K562 (cell line): ENCODE measurements at regions not wholly inside any gene's neighbourhood (a gene's known extent, or its start where the extent isn't known, plus 50 kb on each side); places are given as distances from the start of the nearest gene placed in this dataset.

Source experiments
- E2F5 ChIP-seq: sonication (generic); formaldehyde crosslinking; IDR thresholded peaks from 2 replicates; pipeline ENCODE4 v1.8.0; 2022; ENCODE audit warnings: mild to moderate bottlenecking, missing genetic modification reagents
- FOSL1 ChIP-seq: fragments of 200-800 bp; sonication (Bioruptor generic); conservative IDR thresholded peaks from 2 replicates; pipeline ENCODE4 v1.6.1; 2016; ENCODE audit warnings: missing genetic modification characterization, missing compliant biosample characterization
- FUS ChIP-seq: fragments of 200-400 bp; formaldehyde crosslinking; optimal IDR thresholded peaks from 2 replicates; pipeline ENCODE3; 2017; ENCODE audit warnings: low read depth, low read length
- HDGF ChIP-seq: fragments of 450-650 bp; IDR thresholded peaks from 2 replicates; pipeline ENCODE4 v1.6.1; 2016
- ID3 ChIP-seq, 2 experiments: fragments of 250-450 bp in 1 of 2; fragments of 450-650 bp in 1 of 2; sonication (Bioruptor Pico) in 1 of 2; IDR thresholded peaks; 2 replicates each; pipeline versions ENCODE4 v1.6.1 to v1.8.0; 2016 to 2021; ENCODE audit warnings: mild to moderate bottlenecking in 2 of 2, moderate library complexity in 2 of 2, missing compliant biosample characterization in 1 of 2, missing genetic modification characterization in 1 of 2
- L3MBTL2 ChIP-seq: fragments of 450-650 bp; IDR thresholded peaks from 2 replicates; pipeline ENCODE4 v1.6.1; 2016; ENCODE audit warnings: mild to moderate bottlenecking, moderate library complexity
- SETDB1 ChIP-seq: IDR thresholded peaks from one replicate; pipeline ENCODE4 v1.6.1; 2012; ENCODE audit warnings: low read length, control low read depth, inconsistent platforms
- TF ChIP-seq, protein P1 (sequence below): fragments of 450-650 bp; formaldehyde crosslinking; IDR thresholded peaks from 2 replicates; pipeline ENCODE4 v1.4.0; 2020; ENCODE audit warnings: mild to moderate bottlenecking, moderate library complexity

GRCh38 chr5:168056499-168057182, 234.8 kb upstream of the WWC1 start (continued):
- TF ChIP-seq HDGF (no peak), E2F5 (CRISPR knock-in tag) (no peak), FUS (no peak), FOSL1 (no peak), ID3 (CRISPR knock-in tag; IDR thresholded peaks at IDR 0.05) (no peak), ID3 (tag; IDR thresholded peaks at IDR 0.05) (no peak), SETDB1 (no peak), L3MBTL2 (no peak)
- TF ChIP-seq, protein P1, sequence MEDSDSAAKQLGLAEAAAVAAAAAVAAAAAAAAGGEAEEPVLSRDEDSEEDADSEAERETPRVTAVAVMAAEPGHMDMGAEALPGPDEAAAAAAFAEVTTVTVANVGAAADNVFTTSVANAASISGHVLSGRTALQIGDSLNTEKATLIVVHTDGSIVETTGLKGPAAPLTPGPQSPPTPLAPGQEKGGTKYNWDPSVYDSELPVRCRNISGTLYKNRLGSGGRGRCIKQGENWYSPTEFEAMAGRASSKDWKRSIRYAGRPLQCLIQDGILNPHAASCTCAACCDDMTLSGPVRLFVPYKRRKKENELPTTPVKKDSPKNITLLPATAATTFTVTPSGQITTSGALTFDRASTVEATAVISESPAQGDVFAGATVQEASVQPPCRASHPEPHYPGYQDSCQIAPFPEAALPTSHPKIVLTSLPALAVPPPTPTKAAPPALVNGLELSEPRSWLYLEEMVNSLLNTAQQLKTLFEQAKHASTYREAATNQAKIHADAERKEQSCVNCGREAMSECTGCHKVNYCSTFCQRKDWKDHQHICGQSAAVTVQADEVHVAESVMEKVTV (CRISPR knock-in tag), result no peak
- TF ChIP-seq, all 486 proteins: peak for 0
